NT2/D1 (cell line): ENCODE measurements at regions not wholly inside any gene's neighbourhood (a gene's known extent, or its start where the extent isn't known, plus 50 kb on each side); places are given as distances from the start of the nearest gene placed in this dataset.

Experiments
- SUZ12 ChIP-seq: IDR thresholded peaks from 2 replicates; pipeline ENCODE4 v1.6.1; 2011; ENCODE audit not compliant: insufficient read length, insufficient read depth; ENCODE audit errors: extremely low read depth
- YY1 ChIP-seq: IDR thresholded peaks from 2 replicates; pipeline ENCODE4 v1.6.1; 2011; ENCODE audit not compliant: insufficient read length, insufficient read depth
- ZNF274 ChIP-seq: IDR thresholded peaks from 2 replicates; pipeline ENCODE4 v1.6.1; 2011; ENCODE audit warnings: mild to moderate bottlenecking, low read depth, low read length

DNA sequence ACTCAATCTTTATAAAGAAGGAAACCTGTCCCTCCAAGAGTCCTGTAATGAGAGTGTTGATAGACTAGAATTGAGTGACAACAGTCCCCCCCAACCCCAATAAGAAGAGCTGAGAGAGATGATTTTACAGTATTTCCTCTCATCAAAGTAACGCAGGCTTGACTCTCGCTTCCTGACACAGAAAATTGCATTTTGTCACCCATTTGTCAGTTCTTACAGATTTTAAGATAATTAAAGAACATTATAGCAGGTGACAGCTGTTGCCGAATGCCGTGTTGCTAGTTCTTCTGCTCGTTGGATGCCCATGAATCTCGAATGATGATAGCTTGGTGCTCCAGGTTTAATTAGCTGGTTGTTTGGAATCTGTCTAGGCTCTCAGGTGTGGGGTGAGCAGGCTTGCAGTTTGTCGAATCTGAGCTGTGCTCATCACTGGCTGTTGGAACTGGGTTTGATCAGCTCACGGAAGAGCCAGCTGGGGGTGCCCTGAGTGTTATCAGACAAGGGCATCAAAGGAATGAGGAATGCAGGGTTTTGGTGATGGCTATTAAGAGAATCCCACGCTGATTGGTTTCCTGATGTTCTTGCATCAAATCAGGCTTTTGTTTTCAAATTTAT, 84.8 kb upstream of the CPHXL start:
- TF ChIP-seq YY1, result no peak
- no peak for TF ChIP-seq SUZ12
- no peak for TF ChIP-seq ZNF274
